Astrocyte (in vitro differentiated cells and primary cell): ENCODE measurements at regions not wholly inside any gene's neighbourhood (a gene's known extent, or its start where the extent isn't known, plus 50 kb on each side); places are given as distances from the start of the nearest gene placed in this dataset.

ENCODE experiments used
- EZH2 ChIP-seq: IDR thresholded peaks from 2 replicates; pipeline ENCODE4 v1.6.1; 2012; ENCODE audit warnings: mild to moderate bottlenecking, low read length, inconsistent platforms; ENCODE audit not compliant: insufficient read depth
- TF ChIP-seq, protein P1 (sequence below): IDR thresholded peaks from 2 replicates; pipeline ENCODE4 v1.5.1; 2011; ENCODE audit warnings: low read depth, mild to moderate bottlenecking, inconsistent platforms, low read length, moderate library complexity; ENCODE audit not compliant: insufficient read depth

DNA sequence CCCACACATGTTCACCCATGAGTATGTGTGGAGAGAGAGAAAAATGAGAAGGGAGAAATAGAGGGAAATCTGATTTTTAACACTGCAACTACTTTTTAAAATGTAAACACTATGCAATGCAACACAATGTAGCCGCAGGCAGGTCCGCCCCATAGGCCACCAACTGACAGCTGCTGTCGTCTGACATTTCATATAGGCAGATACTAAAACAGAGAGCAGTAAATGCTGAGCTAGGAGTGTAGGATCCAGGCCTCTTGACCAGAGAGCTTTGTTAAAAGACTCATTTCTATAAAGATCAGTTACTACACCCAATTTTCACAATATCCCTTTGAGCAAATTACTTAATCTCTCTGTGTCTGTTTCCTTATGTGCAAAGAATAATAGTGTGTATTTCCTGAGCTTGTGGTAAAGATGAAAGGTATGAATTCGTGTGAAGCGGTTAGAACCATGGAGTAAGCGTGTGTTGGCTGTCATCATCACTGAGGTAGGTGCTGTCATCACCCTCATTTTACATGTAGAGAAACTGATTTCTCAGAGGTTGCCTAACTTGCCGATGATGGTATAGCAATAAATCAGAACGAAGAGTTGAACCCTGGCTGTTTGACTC, 55.2 kb upstream of the PDE8B start:
- TF ChIP-seq EZH2: no peak
- TF ChIP-seq, protein P1, sequence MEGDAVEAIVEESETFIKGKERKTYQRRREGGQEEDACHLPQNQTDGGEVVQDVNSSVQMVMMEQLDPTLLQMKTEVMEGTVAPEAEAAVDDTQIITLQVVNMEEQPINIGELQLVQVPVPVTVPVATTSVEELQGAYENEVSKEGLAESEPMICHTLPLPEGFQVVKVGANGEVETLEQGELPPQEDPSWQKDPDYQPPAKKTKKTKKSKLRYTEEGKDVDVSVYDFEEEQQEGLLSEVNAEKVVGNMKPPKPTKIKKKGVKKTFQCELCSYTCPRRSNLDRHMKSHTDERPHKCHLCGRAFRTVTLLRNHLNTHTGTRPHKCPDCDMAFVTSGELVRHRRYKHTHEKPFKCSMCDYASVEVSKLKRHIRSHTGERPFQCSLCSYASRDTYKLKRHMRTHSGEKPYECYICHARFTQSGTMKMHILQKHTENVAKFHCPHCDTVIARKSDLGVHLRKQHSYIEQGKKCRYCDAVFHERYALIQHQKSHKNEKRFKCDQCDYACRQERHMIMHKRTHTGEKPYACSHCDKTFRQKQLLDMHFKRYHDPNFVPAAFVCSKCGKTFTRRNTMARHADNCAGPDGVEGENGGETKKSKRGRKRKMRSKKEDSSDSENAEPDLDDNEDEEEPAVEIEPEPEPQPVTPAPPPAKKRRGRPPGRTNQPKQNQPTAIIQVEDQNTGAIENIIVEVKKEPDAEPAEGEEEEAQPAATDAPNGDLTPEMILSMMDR: no peak
